HepG2 (cell line): ENCODE measurements at regions not wholly inside any gene's neighbourhood (a gene's known extent, or its start where the extent isn't known, plus 50 kb on each side); places are given as distances from the start of the nearest gene placed in this dataset.

Experiments used
- ATAC-seq: fragments of 200-7000 bp; cut with Tn5 transposase; 3 replicates; pipeline ENCODE4 v1.9.1; 2020; ENCODE audit warnings: mild to moderate bottlenecking, moderate library complexity
- BruUV-seq: library from RNA; stranded (reverse); fragments of 400-500 nt; replicated peaks from 2 replicates; lab custom pipeline; 2021; lab: Mats Ljungman, UMichigan
- CTCF ChIA-PET: fragments of 300-600 bp; formaldehyde crosslinking; extraction: SDS; loops from one replicate; lab custom pipeline; 2021; ENCODE audit warnings: low total read pairs, inconsistent platforms, low intra/inter-chr PET ratio; lab: Yijun Ruan, JAX
- POLR2A ChIA-PET: fragments of 350-600 bp; sonication (Branson Sonifier 250); formaldehyde crosslinking; loops from one replicate; lab custom pipeline; 2020; ENCODE audit warnings: antibody characterized with exemption, inconsistent platforms; lab: Yijun Ruan, JAX
- DNase-seq: peaks from one replicate; pipeline ENCODE4 v3.0.0-alpha.2; 2015; ENCODE audit warnings: low spot score
- FAIRE-seq: peaks from 3 replicates; lab custom pipeline; 2011; peaks lifted over from hg19 to GRCh38; lab: Jason Lieb, UNC
- H2AFZ ChIP-seq: one replicate; pipeline ENCODE4 v1.6.1; 2011; ENCODE audit warnings: low read length, inconsistent platforms
- H3K27ac ChIP-seq: fragments of 300-600 bp; 3 replicates; pipeline ENCODE4 v1.8.0; 2011; ENCODE audit warnings: mixed run types, mild to moderate bottlenecking, mixed read lengths, low read length, inconsistent platforms; ENCODE audit not compliant: insufficient read depth; ENCODE audit errors: extremely low read length
- H3K27me3 ChIP-seq, 2 experiments: fragments of 200-600 bp in 1 of 2; 2 replicates in 1 of 2; 3 replicates in 1 of 2; pipeline versions ENCODE4 v1.6.0 to v1.8.0; 2011; ENCODE audit warnings: low read length in 2 of 2, mild to moderate bottlenecking in 2 of 2, moderate library complexity in 2 of 2, inconsistent platforms in 1 of 2; ENCODE audit not compliant: insufficient read depth in 2 of 2, control insufficient read depth in 1 of 2
- H3K36me3 ChIP-seq, 2 experiments: fragments of 200-600 bp in 1 of 2; replicated peaks in 1 of 2; 2 replicates in 1 of 2; 3 replicates in 1 of 2; pipeline versions ENCODE4 v1.5.1 to v1.8.0; 2011; ENCODE audit warnings: low read length in 2 of 2, inconsistent platforms in 1 of 2; ENCODE audit not compliant: insufficient read depth in 2 of 2, control insufficient read depth in 1 of 2
- H3K4me1 ChIP-seq: 2 replicates; pipeline ENCODE4 v1.5.1; 2012; ENCODE audit warnings: low read length, inconsistent platforms; ENCODE audit not compliant: insufficient read depth
- H3K4me2 ChIP-seq: 2 replicates; pipeline ENCODE4 v1.6.0; 2011; ENCODE audit warnings: low read depth, low read length, inconsistent platforms
- H3K4me3 ChIP-seq, 3 experiments: fragments of 200-600 bp in 1 of 3; sonication (generic), shearing (Covaris generic) in 1 of 3; replicated peaks in 1 of 3; 2 replicates each; pipeline ENCODE4 v1.5.1; 2011 to 2016; ENCODE audit warnings: low read length in 3 of 3, inconsistent platforms in 2 of 3, low read depth in 2 of 3, mild to moderate bottlenecking in 2 of 3, control low read depth in 1 of 3, mixed read lengths in 1 of 3; ENCODE audit not compliant: insufficient read depth in 1 of 3
- H3K79me2 ChIP-seq: one replicate; pipeline ENCODE4 v1.6.1; 2011; ENCODE audit warnings: low read length, inconsistent platforms; ENCODE audit not compliant: insufficient read depth
- H3K9ac ChIP-seq: 2 replicates; pipeline ENCODE4 v1.6.0; 2011; ENCODE audit warnings: mild to moderate bottlenecking, low read depth, low read length, inconsistent platforms; ENCODE audit not compliant: insufficient read depth
- H3K9me3 ChIP-seq: 2 replicates; pipeline ENCODE4 v1.5.1; 2012; ENCODE audit warnings: mild to moderate bottlenecking, low read length
- H4K20me1 ChIP-seq: 2 replicates; pipeline ENCODE4 v1.6.0; 2011; ENCODE audit warnings: inconsistent platforms, mild to moderate bottlenecking, low read length, moderate library complexity; ENCODE audit not compliant: insufficient read depth
- ARNT2 ChIP-seq: sonication (generic); formaldehyde crosslinking; IDR thresholded peaks from 2 replicates; pipeline ENCODE4 v1.8.0; 2022; ENCODE audit warnings: mild to moderate bottlenecking, low read depth, missing genetic modification reagents, moderate library complexity
- IKZF1 ChIP-seq: fragments of 450-650 bp; IDR thresholded peaks from 2 replicates; pipeline ENCODE4 v1.7.1; 2016
- MIER2 ChIP-seq: IDR thresholded peaks from 2 replicates; pipeline ENCODE4 v1.6.1; 2016; ENCODE audit warnings: missing biosample characterization, missing genetic modification reagents
- NBN ChIP-seq: fragments of 450-650 bp; conservative IDR thresholded peaks from 2 replicates; pipeline ENCODE4 v1.6.1; 2017
- ZKSCAN5 ChIP-seq: sonication (generic); formaldehyde crosslinking; IDR thresholded peaks from 2 replicates; pipeline ENCODE4 v1.5.1; 2020; ENCODE audit warnings: mild to moderate bottlenecking, missing genetic modification reagents
- ZNF609 ChIP-seq: sonication (generic); formaldehyde crosslinking; IDR thresholded peaks from 2 replicates; pipeline ENCODE4 v1.4.0; 2020; ENCODE audit warnings: mild to moderate bottlenecking, missing genetic modification reagents, borderline replicate concordance
- ZNF709 ChIP-seq: sonication (generic); formaldehyde crosslinking; IDR thresholded peaks from 2 replicates; pipeline ENCODE4 v1.5.0; 2020; ENCODE audit warnings: mild to moderate bottlenecking, missing genetic modification reagents
- WGBS: methylation state at CpG from one replicate; pipeline ENCODE4 v1.1.6; 2017; ENCODE audit warnings: low lambda C conversion rate; 5-methylcytosine and 5-hydroxymethylcytosine counted together
- in situ Hi-C: cut with HindIII; loops from 2 replicates; pipeline ENCODE4 v1.10.0; 2017; ENCODE audit warnings: low pct_unique_long_range_greater_than_20kb; ENCODE audit not compliant: extremely low pct_ligation_motif_present
- intact Hi-C: fragments of 100-400 bp; cut with micrococcal nuclease; formaldehyde crosslinking; loops from one replicate; pipeline ENCODE4 v1.10.0; 2022; ENCODE audit not compliant: unreplicated experiment

DNA sequence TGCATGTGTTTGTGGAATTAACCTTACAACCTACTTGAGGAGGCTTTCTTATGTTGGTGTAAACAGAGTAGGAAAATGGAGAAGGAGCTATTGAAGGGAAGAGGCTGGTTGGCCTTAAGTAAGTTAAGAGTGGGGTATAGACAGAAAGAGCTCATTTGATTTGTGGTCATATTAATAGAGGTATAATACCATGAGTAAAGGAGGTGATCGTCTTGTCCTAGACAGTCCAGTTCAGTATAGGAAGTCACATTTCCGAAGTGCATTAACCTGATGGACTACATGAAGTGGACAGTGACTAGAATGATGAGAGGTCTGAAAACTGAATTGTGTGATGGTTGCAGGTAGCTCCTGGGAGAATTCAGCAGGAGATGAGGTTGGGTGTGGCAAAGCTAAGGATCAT lies 215.4 kb upstream of the ZC3H12A start:
- Histone ChIP-seq H3K79me2 (no peaks in the 10 kb centered on the region), H3K4me3 (no peak overlapping the region), H4K20me1 (no peaks in the 10 kb centered on the region), H3K9me3 (no peaks in the 10 kb centered on the region)
- ATAC-seq, result no peak
- no peak for DNase-seq
- in situ Hi-C loops, result no loop called here
- no peak for FAIRE-seq
- no peak for TF ChIP-seq ZKSCAN5 (CRISPR knock-in tag)
- no peak for TF ChIP-seq MIER2
- no peak for TF ChIP-seq NBN
- TF ChIP-seq IKZF1, result no peak
- TF ChIP-seq ARNT2 (CRISPR knock-in tag), result no peak
- no peak for TF ChIP-seq ZNF609 (CRISPR knock-in tag)
- TF ChIP-seq ZNF709 (CRISPR knock-in tag), result no peak
- TF ChIP-seq, all 625 proteins: peak for 0
- H3K27me3 ChIP-seq, result no peaks in the 10 kb centered on the region
- WGBS, result 0% methylated on average over 2 of the region's 2 CpGs
- CTCF ChIA-PET, result no interaction called here
- POLR2A ChIA-PET, result no interaction called here
- H3K4me2 ChIP-seq, result no peak overlapping the region
- no peaks in the 10 kb centered on the region for H3K4me1 ChIP-seq
- no peaks in the 10 kb centered on the region for H3K36me3 ChIP-seq
- no peak overlapping the region for H3K9ac ChIP-seq
- H3K27ac ChIP-seq, result no peak overlapping the region
- no peak overlapping the region for H2AFZ ChIP-seq
- intact Hi-C loops, result no loop called here
- no TSS peak for BruUV-seq
